ENCODE measurements at regions not wholly inside any gene's neighbourhood (a gene's known extent, or its start where the extent isn't known, plus 50 kb on each side); places are given as distances from the start of the nearest gene placed in this dataset.

DNA sequence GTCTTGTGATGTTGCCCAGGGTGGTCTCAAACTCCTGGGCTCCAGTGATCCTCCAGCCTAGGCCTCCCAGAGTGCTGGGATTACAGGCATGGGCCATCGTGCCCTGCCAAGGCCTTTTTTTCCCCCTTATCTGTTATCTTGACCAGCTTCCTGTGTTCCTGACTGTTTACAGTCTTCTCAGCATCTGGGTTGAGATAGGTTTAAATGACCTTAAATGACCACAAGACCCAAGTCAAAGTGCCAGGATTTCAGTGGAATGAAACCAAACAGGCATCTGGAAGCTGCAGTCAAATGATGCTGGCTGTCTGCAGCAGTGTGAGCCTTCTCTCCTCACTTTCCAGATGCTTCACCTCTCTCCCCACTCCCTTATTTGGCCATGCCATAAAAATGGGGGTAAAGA lies 114.2 kb upstream of the CLDN10 start:
- TF ChIP-seq, protein P1, sequence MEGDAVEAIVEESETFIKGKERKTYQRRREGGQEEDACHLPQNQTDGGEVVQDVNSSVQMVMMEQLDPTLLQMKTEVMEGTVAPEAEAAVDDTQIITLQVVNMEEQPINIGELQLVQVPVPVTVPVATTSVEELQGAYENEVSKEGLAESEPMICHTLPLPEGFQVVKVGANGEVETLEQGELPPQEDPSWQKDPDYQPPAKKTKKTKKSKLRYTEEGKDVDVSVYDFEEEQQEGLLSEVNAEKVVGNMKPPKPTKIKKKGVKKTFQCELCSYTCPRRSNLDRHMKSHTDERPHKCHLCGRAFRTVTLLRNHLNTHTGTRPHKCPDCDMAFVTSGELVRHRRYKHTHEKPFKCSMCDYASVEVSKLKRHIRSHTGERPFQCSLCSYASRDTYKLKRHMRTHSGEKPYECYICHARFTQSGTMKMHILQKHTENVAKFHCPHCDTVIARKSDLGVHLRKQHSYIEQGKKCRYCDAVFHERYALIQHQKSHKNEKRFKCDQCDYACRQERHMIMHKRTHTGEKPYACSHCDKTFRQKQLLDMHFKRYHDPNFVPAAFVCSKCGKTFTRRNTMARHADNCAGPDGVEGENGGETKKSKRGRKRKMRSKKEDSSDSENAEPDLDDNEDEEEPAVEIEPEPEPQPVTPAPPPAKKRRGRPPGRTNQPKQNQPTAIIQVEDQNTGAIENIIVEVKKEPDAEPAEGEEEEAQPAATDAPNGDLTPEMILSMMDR (IDR thresholded peaks at IDR 0.05) = no peak
- TF ChIP-seq POLR2A (IDR thresholded peaks at IDR 0.05) = no peak

All from Peyer's patch (tissue), 4 donors.